Effector memory CD8-positive, alpha-beta T cell (primary cell): ENCODE measurements at regions not wholly inside any gene's neighbourhood (a gene's known extent, or its start where the extent isn't known, plus 50 kb on each side); places are given as distances from the start of the nearest gene placed in this dataset.

Experiments
- ATAC-seq: fragments of 150-1000 bp; cut with Tn5 transposase; replicated peaks from 2 replicates; pipeline ENCODE4 v1.10.0; 2021; ENCODE audit warnings: mild to moderate bottlenecking, moderate library complexity
- DNase-seq, 3 experiments: peaks; one replicate each; pipeline ENCODE4 v3.0.0; 2021
- H3K27ac Mint-ChIP-seq, 2 donors: one replicate each; pipeline ENCODE4 v1.8.0; 2022; ENCODE audit warnings: mild to moderate bottlenecking in 2 of 2, mixed read lengths in 2 of 2, moderate library complexity in 2 of 2
- H3K27me3 Mint-ChIP-seq, 2 donors: one replicate each; pipeline ENCODE4 v1.8.0; 2022; ENCODE audit warnings: mixed read lengths in 2 of 2
- H3K36me3 Mint-ChIP-seq: one replicate; pipeline ENCODE4 v1.8.0; 2022; ENCODE audit warnings: mild to moderate bottlenecking, moderate library complexity, mixed read lengths; ENCODE audit not compliant: insufficient read depth
- H3K4me1 Mint-ChIP-seq, 2 donors: one replicate each; pipeline ENCODE4 v1.8.0; 2022; ENCODE audit warnings: low read depth in 2 of 2, mixed read lengths in 2 of 2
- H3K4me3 Mint-ChIP-seq, 2 donors: one replicate each; pipeline ENCODE4 v1.8.0; 2022; ENCODE audit warnings: mild to moderate bottlenecking in 2 of 2, mixed read lengths in 2 of 2, moderate library complexity in 2 of 2
- H3K9me3 Mint-ChIP-seq, 2 donors: one replicate each; pipeline ENCODE4 v1.8.0; 2022; ENCODE audit warnings: mixed read lengths in 2 of 2

- DNase-seq (no peak), ATAC-seq (no peak)
- H3K9me3 Mint-ChIP-seq, result no peaks in the 10 kb centered on the region
- H3K27ac Mint-ChIP-seq, result no peak overlapping the region
- no peaks in the 10 kb centered on the region for H3K36me3 Mint-ChIP-seq
- H3K4me3 Mint-ChIP-seq, result no peak overlapping the region
- peaks cover 23 to 34% of the 10 kb centered on the region in 2 donors for H3K27me3 Mint-ChIP-seq
- H3K4me1 Mint-ChIP-seq, result no peaks in the 10 kb centered on the region
Observed at GRCh38 chr22:48353116-48353947, 1474.3 kb downstream of the BRD1 start.

GRCh38 chr22:48352086-48352911, 1475.4 kb downstream of the BRD1 start:
- H3K27ac Mint-ChIP-seq, result no peak overlapping the region
- H3K4me1 Mint-ChIP-seq, result no peaks in the 10 kb centered on the region
- peaks cover 23 to 34% of the 10 kb centered on the region in 2 donors for H3K27me3 Mint-ChIP-seq
- no peaks in the 10 kb centered on the region for H3K36me3 Mint-ChIP-seq
- no peaks in the 10 kb centered on the region for H3K9me3 Mint-ChIP-seq
- no peak overlapping the region for H3K4me3 Mint-ChIP-seq
- ATAC-seq, result no peak
- DNase-seq, result no peak

- Mint-ChIP-seq H3K27ac (no peak overlapping the region), H3K9me3 (no peaks in the 10 kb centered on the region), H3K4me1 (no peaks in the 10 kb centered on the region), H3K36me3 (no peaks in the 10 kb centered on the region), H3K27me3 (peaks cover 19 to 28% of the 10 kb centered on the region in 2 donors), H3K4me3 (no peak overlapping the region)
- no peak for DNase-seq
- ATAC-seq, result no peak
Observed at GRCh38 chr22:48351376-48352085, 1476.1 kb downstream of the BRD1 start.

GRCh38 chr22:48350456-48350855, 1477.2 kb downstream of the BRD1 start:
- no peak for ATAC-seq
- H3K4me1 Mint-ChIP-seq, result no peaks in the 10 kb centered on the region
- no peak for DNase-seq
- H3K9me3 Mint-ChIP-seq, result no peaks in the 10 kb centered on the region
- no peak overlapping the region for H3K27ac Mint-ChIP-seq
- peaks cover 13 to 19% of the 10 kb centered on the region in 2 donors for H3K27me3 Mint-ChIP-seq
- H3K36me3 Mint-ChIP-seq, result no peaks in the 10 kb centered on the region
- no peak overlapping the region for H3K4me3 Mint-ChIP-seq

- Mint-ChIP-seq H3K4me1 (no peaks in the 10 kb centered on the region), H3K27me3 (peaks cover 13 to 19% of the 10 kb centered on the region in 2 donors), H3K27ac (no peak overlapping the region), H3K36me3 (no peaks in the 10 kb centered on the region), H3K4me3 (no peak overlapping the region), H3K9me3 (no peaks in the 10 kb centered on the region)
- no peak for ATAC-seq
- no peak for DNase-seq
Observed at GRCh38 chr22:48348855-48349254, 1478.8 kb downstream of the BRD1 start.

- Mint-ChIP-seq H3K4me1 (no peaks in the 10 kb centered on the region), H3K36me3 (no peaks in the 10 kb centered on the region), H3K9me3 (no peaks in the 10 kb centered on the region), H3K27me3 (peaks cover 4 to 17% of the 10 kb centered on the region in 2 donors), H3K4me3 (no peak overlapping the region), H3K27ac (no peak overlapping the region)
- no peak for DNase-seq
- ATAC-seq, result no peak
Observed at GRCh38 chr22:48347311-48347710, 1480.4 kb downstream of the BRD1 start.

- Mint-ChIP-seq H3K9me3 (no peaks in the 10 kb centered on the region), H3K27me3 (peaks cover 4 to 21% of the 10 kb centered on the region in 2 donors), H3K27ac (no peak overlapping the region), H3K4me1 (no peaks in the 10 kb centered on the region), H3K4me3 (no peak overlapping the region), H3K36me3 (no peaks in the 10 kb centered on the region)
- DNase-seq, result no peak
- ATAC-seq, result no peak
Observed at GRCh38 chr22:48346911-48347310, 1480.8 kb downstream of the BRD1 start.

- H3K36me3 Mint-ChIP-seq, result no peaks in the 10 kb centered on the region
- H3K27me3 Mint-ChIP-seq, result peaks cover 10 to 26% of the 10 kb centered on the region in 2 donors
- H3K9me3 Mint-ChIP-seq, result no peaks in the 10 kb centered on the region
- no peak for ATAC-seq
- H3K27ac Mint-ChIP-seq, result no peak overlapping the region
- H3K4me1 Mint-ChIP-seq, result no peaks in the 10 kb centered on the region
- no peak for DNase-seq
- H3K4me3 Mint-ChIP-seq, result no peak overlapping the region
Observed at GRCh38 chr22:48346311-48346710, 1481.4 kb downstream of the BRD1 start.

GRCh38 chr22:48345631-48346030, 1482.0 kb downstream of the BRD1 start:
- Mint-ChIP-seq H3K27ac (no peak overlapping the region), H3K4me3 (no peak overlapping the region), H3K9me3 (no peaks in the 10 kb centered on the region), H3K27me3 (peaks cover 11 to 28% of the 10 kb centered on the region in 2 donors), H3K4me1 (no peaks in the 10 kb centered on the region), H3K36me3 (no peaks in the 10 kb centered on the region)
- DNase-seq (no peak), ATAC-seq (no peak)

GRCh38 chr22:48343461-48343860, 1484.2 kb downstream of the BRD1 start:
- no peak for ATAC-seq
- DNase-seq, result no peak
- peaks cover 13 to 44% of the 10 kb centered on the region in 2 donors for H3K27me3 Mint-ChIP-seq
- no peak overlapping the region for H3K27ac Mint-ChIP-seq
- H3K9me3 Mint-ChIP-seq, result no peaks in the 10 kb centered on the region
- H3K36me3 Mint-ChIP-seq, result peaks cover 2% of the 10 kb centered on the region
- H3K4me3 Mint-ChIP-seq, result no peak overlapping the region
- no peaks in the 10 kb centered on the region for H3K4me1 Mint-ChIP-seq

GRCh38 chr22:48342732-48343131, 1484.9 kb downstream of the BRD1 start:
- Mint-ChIP-seq H3K36me3 (peaks cover 2% of the 10 kb centered on the region), H3K27ac (no peak overlapping the region), H3K4me3 (no peak overlapping the region), H3K9me3 (no peaks in the 10 kb centered on the region), H3K4me1 (no peaks in the 10 kb centered on the region), H3K27me3 (peaks cover 19 to 52% of the 10 kb centered on the region in 2 donors)
- ATAC-seq (no peak), DNase-seq (no peak)

- Mint-ChIP-seq H3K27ac (no peak overlapping the region), H3K36me3 (peaks cover 2% of the 10 kb centered on the region), H3K4me1 (no peaks in the 10 kb centered on the region), H3K4me3 (no peak overlapping the region), H3K9me3 (no peaks in the 10 kb centered on the region), H3K27me3 (peaks cover 22 to 59% of the 10 kb centered on the region in 2 donors)
- DNase-seq, result no peak
- no peak for ATAC-seq
Observed at GRCh38 chr22:48342016-48342415, 1485.7 kb downstream of the BRD1 start.
